Activated CD8-positive, alpha-beta memory T cell treated with anti-CD3 and anti-CD28 coated beads, Interleukin-2, amount 50 U/mL, for 4 hours (primary cell): ENCODE measurements at regions not wholly inside any gene's neighbourhood (a gene's known extent, or its start where the extent isn't known, plus 50 kb on each side); places are given as distances from the start of the nearest gene placed in this dataset.

ENCODE experiments used
- DNase-seq: peaks from one replicate; pipeline ENCODE4 v3.0.0-alpha.2; 2020

DNA sequence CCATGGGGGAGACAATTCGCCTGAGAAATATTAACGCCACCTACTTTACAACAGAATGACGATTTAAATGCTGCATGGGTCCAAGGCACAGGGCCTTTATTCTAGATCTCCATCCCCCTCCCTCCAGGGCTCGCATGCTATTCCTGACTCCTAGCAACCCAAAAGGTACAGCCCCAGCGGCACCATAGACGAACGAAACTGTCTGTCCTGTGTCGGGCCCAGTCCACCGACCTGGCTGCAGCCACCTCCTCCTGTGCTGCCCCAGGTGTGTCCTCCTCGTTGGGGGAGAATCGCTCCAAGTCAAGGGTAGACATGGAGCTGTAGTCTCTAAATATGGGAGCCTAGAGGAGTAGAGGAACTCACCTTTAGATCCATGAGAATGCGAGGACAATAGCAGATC, 196.5 kb downstream of the TOMM20 start:
- DNase-seq = no peak

DNA sequence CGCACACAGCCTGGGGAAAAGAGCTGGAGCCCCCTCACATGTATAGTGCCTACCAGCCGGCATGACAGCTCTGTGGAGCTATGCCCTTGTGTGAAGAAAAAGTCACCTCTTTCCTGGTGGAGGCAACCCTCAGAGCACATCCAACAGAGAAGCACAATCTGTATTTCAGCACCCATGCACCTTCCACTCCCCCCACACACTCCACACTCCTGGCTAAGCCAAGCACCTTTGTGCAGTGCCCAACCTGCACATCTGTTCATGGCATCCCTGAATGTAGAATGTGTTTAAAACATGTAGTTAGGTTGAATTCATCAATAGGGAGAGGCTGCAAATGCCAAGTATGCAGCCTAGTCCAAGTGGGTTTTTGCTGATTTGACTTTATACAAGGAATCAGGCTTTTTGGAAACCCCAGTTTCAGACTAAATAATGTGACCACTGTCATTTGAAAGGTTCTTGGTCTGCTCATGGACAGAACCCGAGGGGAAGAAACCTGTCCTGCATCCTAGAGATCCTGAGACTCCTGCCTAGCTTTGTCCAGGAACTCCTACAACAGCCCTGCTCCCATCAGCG, 197.1 kb downstream of the TOMM20 start:
- DNase-seq = no peak

DNA sequence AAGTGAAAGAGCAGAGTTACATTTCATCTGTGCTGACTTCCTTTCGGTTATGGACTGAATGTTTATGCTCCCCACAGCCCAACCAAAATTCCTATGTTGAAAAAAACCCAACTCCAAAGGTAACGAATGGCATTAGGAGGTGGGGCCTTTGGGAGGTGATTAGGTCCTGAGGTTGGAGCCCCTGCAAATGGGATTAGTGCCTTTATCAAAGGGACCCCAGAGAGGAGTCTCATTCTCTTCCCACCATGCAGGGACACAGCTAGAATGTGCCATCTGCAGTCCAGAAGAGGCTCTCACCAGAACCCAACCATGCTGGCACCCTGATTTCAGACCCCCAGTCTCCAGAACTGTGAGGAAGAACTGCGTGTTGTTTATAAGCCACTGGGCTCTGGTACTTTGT, 199.3 kb downstream of the TOMM20 start:
- no peak for DNase-seq

DNA sequence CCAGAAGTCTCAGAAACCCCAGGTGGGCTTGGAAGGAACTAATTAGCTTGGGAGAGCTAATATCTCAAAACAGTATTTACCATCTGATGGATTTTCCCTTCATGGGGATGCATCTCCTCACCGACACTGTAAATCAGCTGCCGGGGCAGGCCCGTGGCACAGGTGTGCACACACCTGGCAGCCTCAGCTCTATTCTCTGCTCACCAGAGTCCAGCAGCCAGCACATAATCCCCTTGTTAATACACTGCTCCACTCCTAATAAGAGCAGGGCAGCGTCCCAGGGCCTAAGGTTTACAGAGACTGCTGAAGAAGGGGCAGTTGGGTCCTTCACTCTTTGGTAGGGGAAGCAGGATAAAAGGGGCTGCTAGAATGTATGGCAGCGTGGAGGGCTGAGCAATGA, 200.0 kb downstream of the TOMM20 start:
- no peak for DNase-seq

DNA sequence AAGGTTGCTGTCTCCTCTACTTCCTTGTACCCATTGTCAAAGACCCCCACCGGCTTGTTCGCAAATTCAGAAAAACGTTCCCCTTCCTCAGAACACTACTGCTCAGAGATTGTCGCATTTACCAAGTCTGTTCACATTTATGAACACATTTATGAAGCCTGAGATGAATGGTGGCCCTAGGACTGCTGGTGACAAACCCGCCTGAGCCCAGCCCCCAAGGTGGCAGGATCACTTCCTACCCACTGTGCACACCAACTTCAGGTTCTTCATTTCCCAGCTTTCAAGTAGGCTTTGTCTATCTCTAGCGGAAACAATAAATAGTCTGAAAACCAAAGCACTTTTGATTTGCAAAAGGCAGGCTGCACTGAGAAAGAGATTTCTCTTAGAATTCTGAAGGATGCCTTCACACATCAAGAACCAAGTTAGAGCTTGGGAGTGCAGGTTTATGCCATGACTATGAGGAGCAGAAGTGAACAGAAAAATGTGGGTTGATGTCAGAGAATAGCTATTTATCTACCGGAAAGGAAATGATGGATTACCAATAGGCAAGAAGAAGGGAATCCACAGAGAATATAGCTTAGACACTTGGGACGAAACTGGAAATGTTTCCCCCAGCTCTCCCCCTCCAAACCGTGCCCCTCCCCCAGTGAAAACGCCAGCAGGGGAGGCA, 200.5 kb downstream of the TOMM20 start:
- no peak for DNase-seq

DNA sequence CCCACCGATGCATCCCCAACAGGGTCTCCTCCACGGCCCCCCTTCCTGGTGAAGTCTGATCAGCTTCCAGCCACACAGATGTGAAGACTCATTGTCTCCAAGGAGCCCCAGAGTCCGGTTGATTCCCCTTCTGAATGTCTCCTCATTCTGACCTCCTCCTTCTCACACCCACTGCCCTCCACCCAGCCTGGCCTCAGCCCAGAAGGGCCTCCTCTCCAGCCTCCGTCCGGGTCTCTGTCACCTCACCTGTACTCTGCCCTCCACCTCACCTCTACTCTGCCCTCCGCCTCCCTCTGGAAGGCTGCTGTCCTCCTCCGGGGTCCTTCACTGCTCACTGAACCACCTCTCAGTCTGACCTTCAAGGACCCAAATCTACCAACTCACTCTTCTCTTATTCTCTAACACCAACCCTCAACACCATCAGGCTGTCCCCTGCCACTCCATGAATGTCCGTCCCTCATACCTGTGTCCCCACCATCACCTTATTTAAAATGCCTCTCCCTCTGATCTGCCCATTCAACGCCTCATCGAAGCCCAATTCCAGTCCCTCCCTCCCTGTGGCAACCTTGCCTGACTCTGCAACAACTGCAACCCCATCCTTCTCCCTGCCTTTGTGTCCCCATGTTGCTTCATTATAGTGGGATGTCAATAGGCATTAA, 201.2 kb downstream of the TOMM20 start:
- no peak for DNase-seq

DNA sequence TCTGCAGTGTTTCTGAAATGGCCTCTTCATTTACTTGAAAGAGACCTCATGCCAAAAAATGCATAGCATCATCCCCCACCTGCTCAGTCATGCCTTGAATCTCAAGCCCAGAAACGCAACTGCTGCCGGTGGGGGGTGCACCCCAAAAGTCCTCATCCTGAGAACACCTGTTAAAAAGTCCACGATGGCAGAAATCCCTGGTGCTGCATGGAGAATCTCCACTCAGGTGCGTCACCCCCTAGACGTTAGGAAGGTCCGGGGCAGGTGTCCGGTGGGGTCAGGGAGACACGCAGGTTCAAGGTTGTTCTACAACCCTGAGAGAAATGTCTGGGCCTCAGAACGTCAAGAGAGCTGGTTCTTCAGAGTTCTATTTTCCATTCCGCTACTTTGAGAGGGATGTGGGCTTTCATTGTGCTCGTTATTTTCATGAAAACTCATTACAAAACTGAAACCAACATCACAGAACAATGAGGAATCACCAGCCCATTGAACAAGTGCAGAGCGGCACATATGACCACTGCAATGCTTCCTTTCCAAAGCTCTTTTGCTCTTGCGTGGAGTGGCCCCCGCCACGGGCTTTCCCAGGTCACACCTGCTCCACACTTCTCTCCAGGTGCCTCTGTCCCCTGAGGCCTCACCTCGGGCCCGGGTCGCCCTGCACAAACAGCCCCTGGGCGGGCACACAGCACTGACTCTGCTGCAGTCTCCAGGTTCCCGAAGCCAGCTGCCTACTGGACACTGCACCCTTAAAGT, 201.9 kb downstream of the TOMM20 start:
- DNase-seq = no peak

DNA sequence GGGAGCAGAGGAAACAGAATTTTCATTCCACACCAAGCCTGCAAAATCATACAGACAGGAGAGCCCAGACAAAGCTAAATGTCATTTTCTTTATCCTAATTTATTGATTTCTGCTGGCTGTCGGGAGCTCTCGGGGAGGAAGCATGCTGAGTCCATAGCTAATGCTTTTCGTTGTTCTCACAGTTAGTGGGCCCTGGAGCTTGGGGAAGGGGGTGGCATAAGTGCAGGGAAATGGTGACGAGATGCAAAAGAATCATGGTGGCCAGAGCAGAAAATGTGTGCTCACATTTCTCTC, 202.4 kb downstream of the TOMM20 start:
- no peak for DNase-seq

DNA sequence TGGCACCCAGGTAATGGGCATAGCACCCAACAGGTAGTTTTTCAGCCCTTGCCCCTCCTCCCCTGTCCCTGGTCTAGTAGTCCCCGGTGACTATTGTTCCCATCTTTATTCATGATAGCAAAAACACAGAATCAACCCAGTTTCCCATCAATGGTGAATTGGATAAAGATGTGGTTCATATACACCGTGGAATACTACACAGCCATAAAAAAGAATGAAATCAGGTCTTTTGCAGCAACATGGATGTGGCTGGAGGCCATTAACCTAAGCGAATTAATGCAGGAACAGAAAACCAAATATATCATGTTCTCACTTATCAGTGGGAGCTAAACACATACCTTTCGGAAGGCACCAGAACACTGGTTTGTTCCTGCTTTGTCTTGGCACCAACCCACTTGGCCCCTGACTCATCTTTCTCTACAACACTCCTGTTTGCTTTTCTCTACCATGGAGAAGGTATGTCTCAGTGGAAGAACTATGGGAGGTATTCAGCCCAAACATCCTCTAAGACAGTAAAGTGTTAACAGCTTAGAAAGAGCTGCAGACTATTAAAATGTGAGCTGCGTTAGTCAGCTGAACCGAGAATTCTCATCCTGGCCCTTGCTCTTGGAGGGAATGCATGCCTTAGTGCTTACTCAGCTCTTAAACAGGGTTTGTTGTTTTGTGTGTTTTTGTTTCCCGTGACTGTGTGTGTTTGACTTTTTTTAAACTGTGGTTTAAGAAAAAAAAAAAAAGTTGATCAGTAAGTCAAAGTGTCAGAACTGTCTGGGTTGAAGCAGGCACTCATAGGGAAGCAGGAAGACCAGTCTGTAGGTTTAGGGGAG, 203.0 kb downstream of the TOMM20 start:
- no peak for DNase-seq

DNA sequence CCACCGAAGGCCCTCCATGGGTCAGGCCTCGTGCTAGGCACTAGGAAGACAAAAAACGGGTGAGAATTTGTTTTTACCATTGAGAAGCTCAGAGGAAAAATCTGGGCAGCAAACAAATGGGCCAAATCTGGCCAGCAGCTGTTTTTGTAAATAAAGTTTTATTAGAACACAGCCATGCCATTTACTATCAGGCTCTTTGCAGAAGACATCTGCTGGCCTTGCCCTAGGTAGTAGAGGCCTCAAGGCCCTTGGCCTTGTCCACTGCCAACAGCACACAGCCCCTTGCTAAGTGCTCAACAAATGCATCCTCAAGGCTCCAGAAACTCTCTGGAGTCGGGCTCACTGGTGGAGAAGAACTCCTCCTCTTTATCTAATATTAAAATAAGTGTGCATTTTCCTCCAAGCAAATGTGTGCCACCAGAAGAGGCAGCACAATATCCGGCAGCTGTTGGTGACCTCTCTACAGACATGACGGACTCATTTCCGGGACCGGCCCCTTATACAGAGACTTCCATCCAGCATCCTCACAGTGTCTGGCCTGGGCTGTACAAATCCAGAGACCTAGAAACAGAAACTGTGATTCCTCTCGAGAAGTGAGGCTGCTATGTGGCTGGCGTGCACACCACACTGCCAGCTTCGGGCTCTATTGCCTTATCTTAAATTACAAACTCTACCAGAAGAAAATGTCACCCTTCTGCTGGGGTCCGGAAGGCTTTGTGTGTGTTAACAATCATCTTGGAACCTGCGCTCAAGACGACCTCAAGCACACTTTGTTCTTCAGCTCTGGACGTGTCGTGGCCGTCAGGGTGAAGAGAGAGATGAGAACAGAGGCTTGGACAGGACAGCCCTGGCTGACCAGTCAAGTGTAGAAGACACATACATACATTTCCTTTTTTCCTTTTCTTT, 203.9 kb downstream of the TOMM20 start:
- no peak for DNase-seq

DNA sequence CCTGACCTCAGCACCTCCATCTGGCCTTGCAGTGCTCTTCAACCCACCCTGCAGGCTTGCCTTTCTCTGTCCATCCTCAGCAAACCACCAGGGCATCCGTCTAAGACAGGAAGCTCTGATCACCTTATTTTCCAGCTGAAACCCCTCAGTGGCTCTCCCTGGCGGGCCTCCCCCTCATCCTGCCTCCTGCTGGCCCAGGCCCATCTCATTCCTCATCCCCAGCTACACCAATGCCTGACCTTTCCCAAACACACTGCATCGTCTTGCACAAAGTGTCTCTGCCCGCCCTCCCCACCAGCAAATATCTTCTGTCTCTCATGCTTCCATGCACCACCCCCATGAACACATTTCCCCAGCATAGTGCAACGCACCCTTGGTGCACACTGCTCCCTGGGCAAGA, 205.0 kb downstream of the TOMM20 start:
- DNase-seq = no peak

DNA sequence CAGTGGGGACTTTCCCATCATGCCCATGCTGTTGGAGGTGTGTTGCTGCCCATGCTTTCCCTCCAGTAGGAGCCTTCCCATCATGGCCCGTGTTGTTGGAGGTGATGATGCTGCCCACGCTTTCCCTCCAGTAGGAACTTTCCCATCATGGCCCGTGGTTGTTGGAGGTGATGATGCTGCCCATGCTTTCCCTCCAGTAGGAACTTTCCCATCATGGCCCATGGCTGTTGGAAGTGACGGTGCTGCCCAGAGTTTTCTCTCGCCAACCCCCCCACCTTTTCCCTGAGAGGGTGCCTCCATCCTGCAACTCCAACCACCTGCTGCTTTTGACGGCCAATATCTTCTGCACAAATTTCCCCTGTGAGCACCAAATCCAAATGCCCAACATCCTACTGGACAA, 205.7 kb downstream of the TOMM20 start:
- DNase-seq = no peak

DNA sequence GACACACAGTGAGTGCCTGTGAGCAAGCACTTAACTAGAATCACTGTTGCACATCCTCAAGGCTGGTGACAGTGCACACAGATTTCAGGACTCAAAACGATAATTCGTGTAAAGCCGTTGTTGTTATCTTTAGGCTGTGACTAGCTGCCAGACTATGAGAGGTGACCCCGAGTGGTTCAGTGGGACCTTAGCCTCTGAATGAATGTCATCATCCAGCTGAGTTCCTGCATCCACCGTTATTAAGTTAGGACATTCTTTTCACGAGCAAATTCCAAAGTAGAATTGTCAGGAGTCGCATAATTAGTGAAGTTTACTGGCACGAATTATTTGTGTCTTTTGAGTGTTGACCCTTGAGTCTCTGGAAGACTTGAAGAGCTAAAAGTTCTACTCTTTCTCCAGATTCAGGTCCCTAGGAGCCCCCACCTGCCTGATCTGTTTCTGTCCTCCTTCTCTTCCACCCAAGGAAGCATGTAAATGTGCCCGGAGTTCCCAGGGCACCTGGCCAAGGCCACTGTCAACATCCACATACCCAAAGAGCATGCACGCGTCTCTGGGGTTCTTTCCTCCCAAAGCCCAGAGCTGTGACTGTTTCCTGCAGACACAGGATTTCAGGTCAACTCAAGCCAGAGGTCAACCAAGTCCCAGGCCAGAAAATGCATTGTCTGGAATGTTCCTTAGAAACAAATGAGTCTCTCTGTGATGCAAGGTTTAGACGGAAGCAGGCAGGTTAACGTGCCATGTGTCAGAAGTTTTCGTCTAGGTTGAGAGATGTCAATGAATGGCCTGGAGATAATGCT, 207.2 kb downstream of the TOMM20 start:
- DNase-seq = no peak

DNA sequence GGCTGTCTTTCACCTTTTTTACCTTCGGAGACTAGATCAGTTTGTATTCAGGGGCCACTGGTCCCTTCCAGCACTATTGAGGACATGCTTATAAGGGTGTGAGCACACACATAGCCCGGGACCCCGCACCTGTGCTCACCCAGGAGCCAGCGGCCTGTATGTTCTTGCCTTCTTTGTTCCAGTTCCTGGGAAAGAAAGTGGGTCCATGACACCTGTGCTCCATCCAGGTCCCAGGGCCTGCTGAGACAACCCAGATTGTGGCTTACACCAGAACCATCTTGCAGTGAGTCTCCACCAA, 207.8 kb downstream of the TOMM20 start:
- DNase-seq = no peak

DNA sequence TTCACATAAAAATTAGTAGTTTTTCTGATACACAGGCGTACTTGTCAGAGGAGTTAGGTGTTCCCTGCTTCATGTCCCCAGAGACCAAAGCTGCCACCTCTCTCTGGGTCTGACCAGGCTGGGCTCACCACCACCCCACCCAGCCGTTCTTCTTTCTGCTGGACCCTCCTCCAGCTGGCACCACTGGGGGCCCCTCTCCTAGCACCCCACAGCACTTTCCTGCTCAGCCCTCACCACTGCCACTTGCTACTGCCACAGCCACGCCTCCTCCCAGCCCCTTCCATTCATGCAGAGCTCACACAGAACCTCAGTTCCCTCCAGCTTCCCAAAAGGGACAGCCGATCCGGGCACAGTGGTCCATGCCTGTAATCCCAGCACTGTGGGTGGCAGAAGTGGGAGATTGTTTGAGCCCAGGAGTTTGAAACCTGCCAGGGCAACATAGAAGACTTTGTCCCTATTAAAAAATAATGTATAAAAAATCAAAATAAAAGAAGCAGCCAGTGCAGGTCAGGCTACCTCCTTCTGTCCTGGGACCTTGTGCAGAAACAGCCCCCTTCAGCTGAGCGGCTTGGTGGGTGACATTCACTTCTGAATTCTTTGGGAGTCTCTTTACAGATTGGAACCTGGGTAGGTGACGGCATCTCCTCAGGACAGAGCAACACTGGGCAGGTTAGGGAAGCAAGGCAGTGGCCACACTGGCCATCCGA, 208.3 kb downstream of the TOMM20 start:
- DNase-seq = no peak

DNA sequence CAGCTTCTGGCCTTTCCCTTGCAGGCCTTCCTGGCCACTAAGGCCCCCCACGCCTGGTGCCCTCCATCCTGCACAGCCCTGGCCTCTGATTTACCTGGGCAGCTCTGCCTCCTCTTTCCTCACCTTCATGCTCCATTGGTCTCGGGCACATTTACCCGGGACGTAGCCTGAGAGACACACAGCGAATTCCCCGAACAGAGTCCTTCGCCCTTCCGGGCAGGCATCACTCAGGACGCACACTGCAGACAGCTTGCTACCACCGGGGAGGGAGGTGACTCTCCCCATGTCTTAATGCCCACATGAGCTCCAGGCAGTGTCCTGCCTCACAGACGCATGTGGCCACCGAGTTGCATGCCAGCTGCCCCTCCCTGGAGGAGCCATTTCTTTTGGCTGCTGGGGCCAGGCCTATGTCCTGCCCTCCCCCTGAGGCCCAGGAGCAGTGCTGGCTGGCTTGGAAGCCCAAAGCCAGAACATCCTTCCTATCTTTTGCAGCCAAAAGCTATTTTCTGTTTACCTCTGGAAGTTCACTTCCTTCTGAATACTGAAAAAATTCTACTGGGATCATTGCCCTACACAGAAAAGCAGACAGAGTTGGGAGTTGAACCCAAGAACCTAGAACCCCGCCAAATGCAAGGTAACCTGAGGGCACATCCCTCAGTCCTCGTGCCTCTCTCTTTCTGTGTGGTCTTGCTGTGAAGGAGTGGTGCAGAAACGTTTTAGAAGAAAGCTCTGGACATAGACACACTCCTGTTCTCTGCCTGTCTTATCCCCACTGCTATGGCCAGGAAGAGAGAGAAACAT, 209.5 kb downstream of the TOMM20 start:
- no peak for DNase-seq

DNA sequence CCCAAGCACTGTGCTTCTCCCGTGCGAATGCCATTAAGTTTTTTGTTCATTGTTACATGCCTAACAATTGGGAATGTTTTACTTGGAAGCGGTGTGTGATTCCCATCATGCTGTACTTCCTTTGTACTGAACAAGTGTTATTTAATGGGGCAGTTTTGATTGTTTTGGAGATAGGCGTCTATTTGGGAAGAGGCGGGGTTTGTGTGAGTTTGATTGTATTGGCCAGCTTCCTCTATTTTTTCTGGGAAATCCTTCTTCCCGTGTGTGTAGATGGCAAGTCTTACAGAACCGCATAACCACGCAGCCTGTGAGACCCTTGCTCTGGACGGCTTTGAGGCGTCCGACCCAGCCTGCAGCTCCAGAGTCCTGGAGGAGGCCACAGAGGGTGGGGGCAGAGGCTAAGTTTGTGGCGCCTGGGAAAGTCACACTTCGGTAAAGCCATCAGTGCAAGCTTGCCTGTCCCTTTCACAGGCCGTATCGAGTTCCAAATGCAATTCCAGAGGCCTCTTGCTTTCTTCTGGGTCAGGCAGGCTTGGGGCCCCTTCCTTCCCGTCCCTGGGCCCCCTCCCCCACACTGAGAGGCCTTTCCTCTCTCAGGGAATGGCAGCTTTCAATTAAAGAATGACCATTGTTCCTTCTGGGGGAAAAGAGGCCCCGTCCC, 210.3 kb downstream of the TOMM20 start:
- DNase-seq = no peak

DNA sequence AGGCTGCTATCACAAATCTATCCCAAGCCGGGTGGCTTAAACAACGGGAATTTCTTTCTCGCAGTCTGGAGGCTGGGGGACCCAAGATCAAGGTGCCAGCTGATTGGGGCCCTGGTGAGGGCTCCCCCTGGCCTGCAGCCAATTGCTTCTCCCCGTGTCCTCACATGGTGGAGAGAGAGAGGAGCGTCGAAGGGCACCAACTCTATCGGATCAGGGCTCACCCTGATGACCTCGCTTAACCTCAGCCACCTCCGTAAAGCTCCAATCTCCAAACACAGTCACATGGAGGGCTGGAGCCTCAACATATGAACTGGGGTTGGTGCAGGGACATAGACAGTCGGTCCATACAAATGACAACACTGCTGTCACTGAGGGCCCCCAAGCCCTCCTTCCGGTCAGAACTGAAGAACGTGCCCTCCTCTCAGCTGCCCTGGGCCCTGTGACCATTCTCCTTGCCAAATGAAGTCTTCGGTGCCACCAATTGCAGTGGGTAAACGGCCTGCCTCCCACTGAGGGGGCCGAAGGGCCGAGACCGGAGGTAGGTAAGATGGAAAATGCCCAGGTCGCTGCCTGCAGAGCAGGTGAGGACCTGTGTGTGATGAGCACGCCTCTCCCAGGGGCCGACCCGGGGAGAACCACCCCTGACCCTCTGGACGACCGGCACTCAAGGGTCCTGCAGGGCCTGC, 211.0 kb downstream of the TOMM20 start:
- no peak for DNase-seq

DNA sequence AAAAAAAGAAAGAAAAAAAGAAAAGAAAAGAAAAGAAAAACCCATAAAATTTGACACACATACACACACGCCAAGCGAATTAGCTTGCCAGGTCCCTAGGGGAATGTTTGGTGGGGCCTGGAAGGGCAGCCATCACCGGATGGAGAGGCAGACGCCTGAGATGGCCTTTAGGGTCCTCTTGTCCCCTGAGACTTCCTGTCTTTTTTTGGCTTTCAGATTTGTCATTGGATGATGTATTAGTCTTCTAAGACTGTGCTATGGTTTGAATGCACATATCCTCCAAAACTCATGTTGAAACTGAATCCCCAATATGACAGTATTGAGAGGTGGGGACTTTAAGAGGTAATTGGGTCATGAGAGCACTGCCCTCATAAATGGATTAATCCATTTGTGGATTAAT, 211.8 kb downstream of the TOMM20 start:
- no peak for DNase-seq
